Gastrocnemius medialis (tissue), 4 donors: ENCODE measurements at regions not wholly inside any gene's neighbourhood (a gene's known extent, or its start where the extent isn't known, plus 50 kb on each side); places are given as distances from the start of the nearest gene placed in this dataset.

ENCODE experiments used
- CTCF ChIP-seq, 5 experiments: fragments of 450-650 bp in 3 of 5; fragments of 200-600 bp in 2 of 5; sonication (generic) in 2 of 5; IDR thresholded peaks in 4 of 5; conservative IDR thresholded peaks in 1 of 5; 1 replicate in 4 of 5; 2 replicates in 1 of 5; pipeline ENCODE4 v1.5.1; 2016 to 2019; ENCODE audit warnings: antibody characterized with exemption in 5 of 5, mild to moderate bottlenecking in 3 of 5, moderate library complexity in 3 of 5
- POLR2A ChIP-seq, 2 donors: fragments of 450-650 bp; IDR thresholded peaks; one replicate each; pipeline ENCODE4 v1.6.1; 2017; ENCODE audit warnings: antibody characterized with exemption in 2 of 2, mild to moderate bottlenecking in 2 of 2, moderate library complexity in 2 of 2

- TF ChIP-seq CTCF (IDR thresholded peaks at IDR 0.05 in 4 of 5, conservative IDR thresholded peaks at IDR 0.05 in 1 of 5) (no peak), POLR2A (IDR thresholded peaks at IDR 0.05) (no peak)
Observed at GRCh38 chr2:138321458-138321857, 180.1 kb upstream of the SPOPL start.
